ENCODE measurements at regions not wholly inside any gene's neighbourhood (a gene's known extent, or its start where the extent isn't known, plus 50 kb on each side); places are given as distances from the start of the nearest gene placed in this dataset.

DNA sequence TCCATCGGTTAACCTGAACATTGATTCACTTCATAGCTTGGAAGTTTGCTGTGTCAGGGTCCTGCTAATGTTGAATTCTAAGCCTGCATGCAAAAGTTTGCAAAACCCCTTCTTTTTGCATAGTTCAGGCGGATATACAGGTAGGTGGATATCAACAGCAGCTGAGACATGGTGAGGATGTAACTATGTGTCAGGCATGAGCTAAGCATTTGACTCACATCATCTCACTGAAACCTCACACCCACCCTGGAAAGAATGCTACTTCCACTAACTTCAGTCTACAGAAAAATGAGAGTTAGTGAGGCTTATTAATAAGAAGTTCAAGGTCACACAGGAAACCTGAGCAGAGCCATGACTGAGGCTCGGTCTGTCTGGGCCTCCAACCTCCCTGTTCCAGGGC is 276.9 kb downstream of the BMP7 start:
- Mint-ChIP-seq H3K4me3 (no peak overlapping the region), H3K9me3 (peaks cover 39% of the 10 kb centered on the region), H3K4me1 (peaks cover 48% of the 10 kb centered on the region), H3K36me3 (ENCODE audit: low read depth) (no peaks in the 10 kb centered on the region), H3K27me3 (ENCODE audit: low read depth, poor library complexity) (peaks cover 12% of the 10 kb centered on the region), H3K27ac (no peak overlapping the region)
- DNase-seq, result no peak
- TF ChIP-seq CTCF (IDR thresholded peaks at IDR 0.05), result no peak

GRCh38 chr20:56993020-56993559 is 273.4 kb downstream of the BMP7 start:
- TF ChIP-seq CTCF (IDR thresholded peaks at IDR 0.05), result no peak
- Mint-ChIP-seq H3K27me3 (ENCODE audit: low read depth, poor library complexity) (peaks cover 13% of the 10 kb centered on the region), H3K9me3 (peaks cover 16% of the 10 kb centered on the region), H3K4me3 (no peak overlapping the region), H3K36me3 (ENCODE audit: low read depth) (no peaks in the 10 kb centered on the region), H3K4me1 (peaks cover 45% of the 10 kb centered on the region), H3K27ac (no peak overlapping the region)
- no peak for DNase-seq

DNA sequence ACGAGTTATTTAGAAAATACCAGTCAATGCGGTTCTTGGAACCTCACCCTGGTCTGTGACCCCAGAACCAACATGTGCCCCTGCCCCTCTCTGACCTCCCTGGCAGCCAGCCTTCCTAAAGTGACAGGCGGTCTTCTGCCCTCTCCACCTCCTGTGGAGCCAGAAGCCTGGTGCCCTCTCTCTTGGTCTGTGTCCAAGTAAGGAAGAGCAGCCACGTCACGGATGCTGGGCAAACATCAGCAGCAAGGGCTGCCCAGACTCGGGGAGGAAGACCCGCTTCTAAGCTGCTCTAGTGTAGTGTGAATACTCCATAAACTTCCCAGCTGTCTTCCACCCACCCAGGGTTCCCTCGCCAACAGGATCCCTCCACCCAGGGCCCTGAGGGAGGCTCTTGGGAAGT is 272.4 kb downstream of the BMP7 start:
- Mint-ChIP-seq H3K4me1 (peaks cover 36% of the 10 kb centered on the region), H3K36me3 (ENCODE audit: low read depth) (no peaks in the 10 kb centered on the region), H3K4me3 (no peak overlapping the region), H3K27me3 (ENCODE audit: low read depth, poor library complexity) (peaks cover 11% of the 10 kb centered on the region), H3K27ac (no peak overlapping the region), H3K9me3 (peaks cover 20% of the 10 kb centered on the region)
- TF ChIP-seq CTCF (IDR thresholded peaks at IDR 0.05), result no peak
- DNase-seq, result no peak

DNA sequence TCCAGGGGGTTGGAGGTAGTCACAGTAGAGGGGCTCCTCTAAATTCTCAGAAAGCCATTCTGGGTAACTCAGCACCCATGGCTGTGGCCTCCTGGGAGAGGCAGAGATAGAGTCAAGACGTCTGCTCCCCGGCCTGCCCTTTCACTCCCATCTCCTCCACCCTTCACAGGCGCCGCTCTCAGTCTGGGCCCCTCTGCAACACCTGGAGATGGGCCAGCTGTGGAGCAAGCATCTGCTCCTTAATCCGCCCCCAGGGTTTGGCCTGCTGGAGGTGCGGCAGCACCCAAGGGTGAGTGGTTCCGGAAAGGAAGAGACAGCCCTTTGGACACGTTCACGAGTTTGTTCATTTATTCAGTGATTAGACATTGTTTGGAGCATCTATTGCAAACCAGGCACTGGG is 271.3 kb downstream of the BMP7 start:
- H3K36me3 Mint-ChIP-seq (ENCODE audit: low read depth), result no peaks in the 10 kb centered on the region
- peaks cover 28% of the 10 kb centered on the region for H3K9me3 Mint-ChIP-seq
- H3K27me3 Mint-ChIP-seq (ENCODE audit: low read depth, poor library complexity), result peaks cover 15% of the 10 kb centered on the region
- DNase-seq, result no peak
- H3K27ac Mint-ChIP-seq, result no peak overlapping the region
- peaks cover 31% of the 10 kb centered on the region for H3K4me1 Mint-ChIP-seq
- no peak overlapping the region for H3K4me3 Mint-ChIP-seq
- TF ChIP-seq CTCF (IDR thresholded peaks at IDR 0.05), result no peak

GRCh38 chr20:56995635-56996075 is 270.8 kb downstream of the BMP7 start:
- Mint-ChIP-seq H3K9me3 (peaks cover 28% of the 10 kb centered on the region), H3K4me3 (no peak overlapping the region), H3K27ac (no peak overlapping the region), H3K36me3 (ENCODE audit: low read depth) (no peaks in the 10 kb centered on the region), H3K27me3 (ENCODE audit: low read depth, poor library complexity) (peaks cover 15% of the 10 kb centered on the region), H3K4me1 (peaks cover 29% of the 10 kb centered on the region)
- DNase-seq, result peak; percentile 75
- peak; percentile 77 for TF ChIP-seq CTCF (IDR thresholded peaks at IDR 0.05)

DNA sequence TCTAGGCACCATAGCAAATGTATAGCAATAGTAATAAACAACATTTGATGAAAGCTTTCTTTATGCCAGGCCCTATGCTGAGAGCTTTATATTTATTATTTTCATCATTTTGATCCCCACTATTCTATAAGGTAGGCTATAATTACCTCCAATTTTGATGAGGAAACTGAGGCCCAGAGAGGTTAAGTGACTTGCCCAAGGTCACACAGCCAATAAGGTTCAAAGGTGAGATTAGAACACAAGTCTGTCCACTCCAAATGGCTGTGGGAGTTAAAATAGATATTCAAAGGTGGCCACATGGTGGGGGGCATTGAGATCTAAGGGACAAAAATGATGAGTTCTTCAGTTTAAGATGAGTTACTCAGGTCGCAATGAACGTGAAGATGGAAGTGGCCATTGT is 269.9 kb downstream of the BMP7 start:
- H3K4me3 Mint-ChIP-seq, result no peak overlapping the region
- H3K27me3 Mint-ChIP-seq (ENCODE audit: low read depth, poor library complexity), result peaks cover 16% of the 10 kb centered on the region
- no peak overlapping the region for H3K27ac Mint-ChIP-seq
- peaks cover 28% of the 10 kb centered on the region for H3K9me3 Mint-ChIP-seq
- H3K36me3 Mint-ChIP-seq (ENCODE audit: low read depth), result no peaks in the 10 kb centered on the region
- no peak for DNase-seq
- peaks cover 21% of the 10 kb centered on the region for H3K4me1 Mint-ChIP-seq
- no peak for TF ChIP-seq CTCF (IDR thresholded peaks at IDR 0.05)

Measured in nephron progenitor cell (in vitro differentiated cells).